Vagina (tissue), 2 donors: ENCODE measurements at regions not wholly inside any gene's neighbourhood (a gene's known extent, or its start where the extent isn't known, plus 50 kb on each side); places are given as distances from the start of the nearest gene placed in this dataset.

ENCODE experiments used
- CTCF ChIP-seq, 3 experiments: fragments of 450-650 bp in 2 of 3; fragments of 200-600 bp in 1 of 3; sonication (generic) in 1 of 3; IDR thresholded peaks; one replicate each; pipeline ENCODE4 v1.5.1; 2017 to 2019; ENCODE audit warnings: antibody characterized with exemption in 3 of 3, mild to moderate bottlenecking in 2 of 3, moderate library complexity in 2 of 3
- POLR2A ChIP-seq, 2 donors: fragments of 450-650 bp; IDR thresholded peaks; one replicate each; pipeline ENCODE4 v1.6.1; 2017; ENCODE audit warnings: antibody characterized with exemption in 2 of 2, mild to moderate bottlenecking in 2 of 2, moderate library complexity in 2 of 2
- POLR2AphosphoS5 ChIP-seq, 2 donors: sonication (generic); formaldehyde crosslinking; IDR thresholded peaks; one replicate each; pipeline ENCODE4 v1.9.0; 2017; ENCODE audit warnings: antibody characterized with exemption in 2 of 2, mild to moderate bottlenecking in 2 of 2, low read depth in 1 of 2; ENCODE audit not compliant: insufficient read depth in 1 of 2

GRCh38 chr6:153957394-153957793 lies 81.6 kb upstream of the OPRM1 start:
- TF ChIP-seq POLR2A (IDR thresholded peaks at IDR 0.05) (no peak), CTCF (IDR thresholded peaks at IDR 0.05) (no peak), POLR2AphosphoS5 (IDR thresholded peaks at IDR 0.05; ENCODE audit: insufficient read depth in 1 of 2, low read depth in 1 of 2) (no peak)
